Vagina (tissue), 2 donors: ENCODE measurements at regions not wholly inside any gene's neighbourhood (a gene's known extent, or its start where the extent isn't known, plus 50 kb on each side); places are given as distances from the start of the nearest gene placed in this dataset.

Source experiments
- POLR2A ChIP-seq, 2 donors: fragments of 450-650 bp; IDR thresholded peaks; one replicate each; pipeline ENCODE4 v1.6.1; 2017; ENCODE audit warnings: antibody characterized with exemption in 2 of 2, mild to moderate bottlenecking in 2 of 2, moderate library complexity in 2 of 2
- TF ChIP-seq, protein P1 (sequence below), 3 experiments: fragments of 450-650 bp in 2 of 3; fragments of 200-600 bp in 1 of 3; sonication (generic) in 1 of 3; IDR thresholded peaks; one replicate each; pipeline ENCODE4 v1.5.1; 2017 to 2019; ENCODE audit warnings: antibody characterized with exemption in 3 of 3, mild to moderate bottlenecking in 2 of 3, moderate library complexity in 2 of 3

DNA sequence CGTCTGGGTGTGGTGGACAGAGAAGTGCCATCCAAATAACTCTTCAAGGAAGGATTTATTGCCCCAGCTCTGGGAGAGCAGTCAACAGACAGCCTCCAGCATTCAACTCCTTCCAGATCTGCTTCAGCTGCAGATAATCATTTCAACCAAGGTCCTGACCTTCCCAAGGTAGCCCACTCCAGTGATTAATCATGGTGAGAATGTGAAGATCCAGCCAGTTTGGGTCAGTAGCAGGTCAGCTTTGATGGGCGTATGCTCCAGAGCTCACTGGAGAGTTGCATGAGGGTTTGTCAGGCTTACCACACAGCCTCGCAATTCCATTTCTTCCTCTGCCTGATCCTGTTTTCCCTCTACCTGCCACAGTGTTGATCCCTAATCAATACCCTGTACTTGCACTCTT, 214.5 kb upstream of the ZRANB2 start:
- TF ChIP-seq POLR2A (IDR thresholded peaks at IDR 0.05): no peak
- TF ChIP-seq, protein P1, sequence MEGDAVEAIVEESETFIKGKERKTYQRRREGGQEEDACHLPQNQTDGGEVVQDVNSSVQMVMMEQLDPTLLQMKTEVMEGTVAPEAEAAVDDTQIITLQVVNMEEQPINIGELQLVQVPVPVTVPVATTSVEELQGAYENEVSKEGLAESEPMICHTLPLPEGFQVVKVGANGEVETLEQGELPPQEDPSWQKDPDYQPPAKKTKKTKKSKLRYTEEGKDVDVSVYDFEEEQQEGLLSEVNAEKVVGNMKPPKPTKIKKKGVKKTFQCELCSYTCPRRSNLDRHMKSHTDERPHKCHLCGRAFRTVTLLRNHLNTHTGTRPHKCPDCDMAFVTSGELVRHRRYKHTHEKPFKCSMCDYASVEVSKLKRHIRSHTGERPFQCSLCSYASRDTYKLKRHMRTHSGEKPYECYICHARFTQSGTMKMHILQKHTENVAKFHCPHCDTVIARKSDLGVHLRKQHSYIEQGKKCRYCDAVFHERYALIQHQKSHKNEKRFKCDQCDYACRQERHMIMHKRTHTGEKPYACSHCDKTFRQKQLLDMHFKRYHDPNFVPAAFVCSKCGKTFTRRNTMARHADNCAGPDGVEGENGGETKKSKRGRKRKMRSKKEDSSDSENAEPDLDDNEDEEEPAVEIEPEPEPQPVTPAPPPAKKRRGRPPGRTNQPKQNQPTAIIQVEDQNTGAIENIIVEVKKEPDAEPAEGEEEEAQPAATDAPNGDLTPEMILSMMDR (IDR thresholded peaks at IDR 0.05): no peak
